HUES6 (cell line): ENCODE measurements at regions not wholly inside any gene's neighbourhood (a gene's known extent, or its start where the extent isn't known, plus 50 kb on each side); places are given as distances from the start of the nearest gene placed in this dataset.

Source experiments
- H3K27ac ChIP-seq: 2 replicates; pipeline ENCODE4 v1.7.0; 2013; ENCODE audit warnings: low read depth, mild to moderate bottlenecking, low read length, inconsistent platforms
- H3K27me3 ChIP-seq: 2 replicates; pipeline ENCODE4 v1.6.1; 2013; ENCODE audit warnings: low read length; ENCODE audit not compliant: control insufficient read depth, insufficient read depth
- H3K36me3 ChIP-seq: 2 replicates; pipeline ENCODE4 v1.6.1; 2013; ENCODE audit warnings: low read length; ENCODE audit not compliant: control insufficient read depth, insufficient read depth
- H3K4me1 ChIP-seq: 2 replicates; pipeline ENCODE4 v1.6.1; 2013; ENCODE audit warnings: low read length; ENCODE audit not compliant: control insufficient read depth, insufficient read depth
- H3K4me3 ChIP-seq: 2 replicates; pipeline ENCODE4 v1.5.1; 2013; ENCODE audit warnings: low read depth, low read length
- H3K9ac ChIP-seq: one replicate; pipeline ENCODE4 v1.6.1; 2013; ENCODE audit warnings: mild to moderate bottlenecking, low read length
- H3K9me3 ChIP-seq: 2 replicates; pipeline ENCODE4 v1.6.1; 2013; ENCODE audit warnings: low read depth, low read length; ENCODE audit not compliant: control insufficient read depth, insufficient read depth

DNA sequence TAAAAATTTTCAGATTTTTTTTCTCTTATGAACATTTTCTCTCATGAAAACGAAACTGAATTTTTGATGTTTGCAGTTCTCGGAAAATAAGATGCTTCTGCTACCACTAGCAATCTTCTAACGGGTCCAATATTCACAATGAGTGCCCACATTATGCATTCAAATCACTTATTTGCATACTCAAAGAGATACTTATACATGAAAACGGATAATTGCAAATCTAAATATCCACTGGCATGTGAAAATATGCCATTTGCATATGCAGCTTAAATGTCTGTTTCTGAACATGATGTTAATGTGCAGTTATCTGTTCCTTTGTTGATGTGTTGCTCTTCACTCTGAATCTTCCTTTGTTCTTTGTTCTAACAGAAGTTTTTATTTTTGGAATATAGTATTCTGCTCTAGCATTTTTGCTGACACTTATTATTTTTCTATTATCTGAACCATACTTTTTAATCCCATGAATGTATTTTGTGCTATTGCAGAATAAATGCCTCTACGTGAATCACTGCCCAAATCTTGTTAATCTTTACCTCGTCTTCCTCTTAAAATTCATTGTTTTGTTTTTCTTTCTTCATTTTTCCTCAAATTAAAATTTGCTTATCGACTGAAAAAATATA, 259.4 kb upstream of the BRINP3 start:
- Histone ChIP-seq H3K27ac (no peak overlapping the region), H3K9me3 (no peaks in the 10 kb centered on the region), H3K4me1 (no peaks in the 10 kb centered on the region)

DNA sequence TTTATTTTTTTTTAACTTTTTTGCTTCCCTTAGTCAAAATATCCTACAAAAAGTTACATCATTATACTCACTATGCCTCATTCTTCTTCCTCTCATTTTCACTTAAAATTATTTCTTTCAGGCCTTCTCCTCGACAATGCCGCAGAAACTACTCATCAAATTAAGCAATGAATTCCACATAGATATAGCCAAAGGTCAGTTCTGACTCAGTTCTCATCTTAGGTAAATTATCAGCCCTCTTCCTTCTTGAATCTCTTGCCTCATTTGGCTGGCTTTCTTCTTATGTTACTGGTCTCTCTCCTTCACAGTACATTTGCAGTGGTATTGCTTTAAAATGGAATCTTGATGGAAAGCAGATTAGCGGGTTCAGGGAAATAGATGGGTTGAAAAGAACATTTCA, 260.7 kb upstream of the BRINP3 start:
- no peak overlapping the region for H3K27ac ChIP-seq
- no peaks in the 10 kb centered on the region for H3K36me3 ChIP-seq
- no peak overlapping the region for H3K4me3 ChIP-seq
- no peaks in the 10 kb centered on the region for H3K4me1 ChIP-seq
- H3K9me3 ChIP-seq, result no peaks in the 10 kb centered on the region
- H3K9ac ChIP-seq, result no peak overlapping the region
- H3K27me3 ChIP-seq, result no peaks in the 10 kb centered on the region

More for the DNA sequence above, 259.4 kb upstream of the BRINP3 start:
- H3K4me3 ChIP-seq, result no peak overlapping the region
- H3K36me3 ChIP-seq, result no peaks in the 10 kb centered on the region
- no peak overlapping the region for H3K9ac ChIP-seq
- H3K27me3 ChIP-seq, result no peaks in the 10 kb centered on the region

DNA sequence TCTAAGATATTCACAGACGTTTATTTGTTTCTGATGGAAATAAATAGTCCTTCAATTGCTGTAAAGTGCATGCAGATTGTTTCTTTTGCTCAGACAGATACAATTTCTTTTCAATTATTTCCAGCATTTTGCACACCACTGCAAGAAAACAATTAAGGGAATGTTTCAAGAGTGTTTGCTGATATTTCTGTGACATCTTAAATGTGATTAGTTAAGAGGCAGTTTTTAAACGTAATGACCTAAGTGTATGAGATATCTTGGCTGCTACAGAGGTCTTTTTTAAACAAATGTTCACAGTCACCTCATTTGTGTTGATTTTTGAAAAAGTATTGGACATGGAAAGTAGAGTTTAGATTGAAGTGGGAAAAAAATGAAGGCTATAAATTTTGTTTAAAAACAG, 262.3 kb upstream of the BRINP3 start:
- H3K9me3 ChIP-seq, result no peaks in the 10 kb centered on the region
- H3K4me1 ChIP-seq, result no peaks in the 10 kb centered on the region
- H3K36me3 ChIP-seq, result no peaks in the 10 kb centered on the region
- H3K9ac ChIP-seq, result no peak overlapping the region
- no peak overlapping the region for H3K27ac ChIP-seq
- no peaks in the 10 kb centered on the region for H3K27me3 ChIP-seq
- no peak overlapping the region for H3K4me3 ChIP-seq

DNA sequence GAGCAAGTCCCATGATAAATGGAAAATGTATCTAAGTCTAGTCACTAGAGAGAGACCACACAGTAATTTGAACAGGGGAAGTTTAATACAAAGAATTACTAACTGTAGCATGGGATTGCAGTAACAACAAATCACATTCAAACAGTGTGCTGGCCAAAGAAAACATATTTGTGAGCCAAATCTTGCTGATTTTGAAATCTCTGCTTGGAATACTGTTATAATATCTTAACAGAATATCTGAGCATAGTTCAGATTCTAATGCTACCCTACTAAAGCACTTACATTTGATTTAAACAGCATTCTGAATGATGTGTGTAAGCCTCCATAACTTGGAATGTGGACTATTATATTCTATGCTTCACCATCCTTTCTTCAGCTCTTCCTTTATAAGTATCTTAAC, 270.0 kb upstream of the BRINP3 start:
- H3K9ac ChIP-seq, result no peak overlapping the region
- H3K9me3 ChIP-seq, result no peaks in the 10 kb centered on the region
- H3K27ac ChIP-seq, result no peak overlapping the region
- no peaks in the 10 kb centered on the region for H3K36me3 ChIP-seq
- no peak overlapping the region for H3K4me3 ChIP-seq
- H3K4me1 ChIP-seq, result no peaks in the 10 kb centered on the region
- H3K27me3 ChIP-seq, result no peaks in the 10 kb centered on the region

DNA sequence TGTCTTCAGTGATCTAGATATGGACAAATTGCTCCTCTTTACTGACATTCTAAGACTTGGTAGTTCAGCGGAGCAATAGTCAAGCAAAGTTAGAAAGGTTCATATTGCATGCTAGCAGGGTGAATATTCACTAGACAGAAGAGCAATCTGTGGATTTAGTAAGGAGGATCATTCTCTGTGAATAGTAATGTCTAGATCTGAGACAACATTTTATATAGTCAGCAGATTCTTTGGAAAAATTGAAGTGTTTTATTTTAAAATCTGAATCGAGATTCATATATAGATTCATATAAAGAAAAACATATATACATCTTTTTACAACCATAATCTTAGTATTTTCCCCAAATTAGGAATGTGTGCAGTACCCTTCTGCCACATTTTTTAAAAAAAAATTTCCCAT, 274.5 kb upstream of the BRINP3 start:
- H3K27me3 ChIP-seq, result no peaks in the 10 kb centered on the region
- H3K9ac ChIP-seq, result no peak overlapping the region
- no peak overlapping the region for H3K27ac ChIP-seq
- no peaks in the 10 kb centered on the region for H3K9me3 ChIP-seq
- no peaks in the 10 kb centered on the region for H3K4me1 ChIP-seq
- no peaks in the 10 kb centered on the region for H3K36me3 ChIP-seq
- no peak overlapping the region for H3K4me3 ChIP-seq

DNA sequence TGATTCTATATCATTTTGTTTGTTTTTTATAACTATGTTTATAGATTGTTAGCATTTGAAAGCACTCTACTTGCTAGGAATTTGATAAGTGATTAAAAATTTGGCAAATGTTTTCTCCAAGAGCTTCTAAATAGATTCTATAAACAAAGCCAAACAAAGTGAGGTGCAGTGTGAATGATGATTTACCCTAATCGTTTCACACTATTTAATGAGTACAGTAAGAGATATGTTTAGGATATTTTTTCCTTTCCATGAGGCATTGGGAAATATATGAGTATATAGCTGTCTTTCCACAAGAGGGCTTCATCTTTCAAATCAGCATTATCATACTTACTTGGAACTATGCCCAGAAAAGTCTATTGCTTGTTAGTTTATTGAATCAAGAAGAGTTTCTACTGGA, 277.0 kb upstream of the BRINP3 start:
- no peaks in the 10 kb centered on the region for H3K4me1 ChIP-seq
- H3K36me3 ChIP-seq, result no peaks in the 10 kb centered on the region
- H3K9ac ChIP-seq, result no peak overlapping the region
- H3K9me3 ChIP-seq, result no peaks in the 10 kb centered on the region
- no peak overlapping the region for H3K27ac ChIP-seq
- H3K27me3 ChIP-seq, result no peaks in the 10 kb centered on the region
- no peak overlapping the region for H3K4me3 ChIP-seq

DNA sequence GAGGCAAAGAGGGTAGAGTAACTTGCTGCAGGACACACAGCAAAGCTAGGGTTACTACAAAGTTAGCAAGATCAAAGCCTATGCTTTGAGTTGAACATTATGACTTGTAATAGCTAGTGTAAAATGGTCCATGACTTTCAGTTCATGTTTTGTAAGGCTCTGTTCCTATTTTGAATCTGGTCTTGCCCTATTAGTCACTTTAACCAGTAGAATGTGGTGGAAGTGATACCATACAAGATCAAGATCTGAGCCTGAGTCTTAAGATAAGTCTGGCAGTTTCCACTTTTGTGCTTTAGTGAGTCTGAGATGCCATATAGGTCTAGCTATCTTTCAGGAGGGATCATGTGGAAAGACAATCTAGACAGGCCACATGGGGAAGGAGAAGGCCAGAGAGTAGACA, 282.1 kb upstream of the BRINP3 start:
- Histone ChIP-seq H3K4me1 (no peaks in the 10 kb centered on the region), H3K9me3 (no peaks in the 10 kb centered on the region), H3K9ac (no peak overlapping the region), H3K27ac (no peak overlapping the region), H3K4me3 (no peak overlapping the region), H3K36me3 (no peaks in the 10 kb centered on the region), H3K27me3 (no peaks in the 10 kb centered on the region)

DNA sequence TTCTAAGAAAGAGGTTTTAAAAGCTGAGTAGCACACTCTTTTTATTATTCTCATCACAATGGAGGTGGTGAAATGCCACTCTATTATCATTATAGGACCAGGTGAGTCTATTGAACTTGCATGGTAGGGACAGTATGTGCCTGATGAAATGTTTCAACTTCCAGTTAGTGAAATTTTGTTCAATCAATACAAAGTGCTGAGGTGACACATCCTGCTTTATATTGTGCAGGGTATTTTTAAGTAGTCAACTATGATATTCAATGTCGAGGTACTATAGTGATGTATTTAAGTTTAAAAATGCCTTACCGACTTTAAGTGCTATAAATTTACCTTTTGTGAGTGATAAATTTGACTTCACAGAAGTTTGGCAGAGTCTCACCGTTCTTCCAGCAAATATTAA, 284.7 kb upstream of the BRINP3 start:
- Histone ChIP-seq H3K4me3 (no peak overlapping the region), H3K9me3 (no peaks in the 10 kb centered on the region), H3K27me3 (no peaks in the 10 kb centered on the region), H3K36me3 (no peaks in the 10 kb centered on the region), H3K4me1 (no peaks in the 10 kb centered on the region), H3K27ac (no peak overlapping the region), H3K9ac (no peak overlapping the region)

DNA sequence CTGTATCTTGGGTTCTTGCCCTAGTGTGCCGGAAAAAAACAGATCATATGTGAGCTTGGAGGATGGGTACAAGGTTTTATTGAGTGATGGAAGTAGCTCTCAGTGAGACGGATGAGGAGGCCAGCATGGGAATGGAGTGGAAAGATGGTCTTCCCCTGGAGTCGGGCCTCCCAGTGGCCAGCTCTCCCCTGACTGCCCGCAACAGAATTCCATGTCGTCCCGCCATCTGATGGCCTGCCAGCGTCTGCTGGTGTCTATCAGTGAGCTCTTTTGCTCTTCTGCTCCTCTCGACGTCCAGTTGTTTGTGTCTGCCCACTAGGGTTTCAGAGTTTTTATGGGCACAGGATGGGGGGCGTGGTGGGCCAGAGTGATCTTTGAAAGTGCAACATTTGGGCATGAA, 315.2 kb upstream of the BRINP3 start:
- no peak overlapping the region for H3K9ac ChIP-seq
- no peaks in the 10 kb centered on the region for H3K27me3 ChIP-seq
- no peak overlapping the region for H3K4me3 ChIP-seq
- no peak overlapping the region for H3K27ac ChIP-seq
- no peaks in the 10 kb centered on the region for H3K36me3 ChIP-seq
- no peaks in the 10 kb centered on the region for H3K4me1 ChIP-seq
- no peaks in the 10 kb centered on the region for H3K9me3 ChIP-seq

DNA sequence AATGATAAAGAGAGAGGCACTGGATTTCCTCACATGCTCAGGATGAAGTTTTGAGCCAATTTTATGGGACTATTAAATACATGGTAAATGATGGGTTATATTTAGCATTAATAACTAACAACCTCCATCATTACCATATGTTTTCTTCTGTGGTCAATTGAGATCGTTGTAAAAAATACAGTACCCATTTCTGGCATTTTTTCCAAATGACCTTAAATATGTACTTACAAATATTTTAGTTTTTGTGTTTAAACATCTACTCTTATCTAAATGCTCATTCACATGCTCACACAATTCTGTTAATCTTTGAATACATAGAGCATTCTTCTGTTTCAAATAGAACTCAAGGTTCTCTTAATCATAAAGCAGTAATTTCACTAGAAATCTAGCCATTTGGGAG, 330.0 kb upstream of the BRINP3 start:
- H3K9ac ChIP-seq, result no peak overlapping the region

DNA sequence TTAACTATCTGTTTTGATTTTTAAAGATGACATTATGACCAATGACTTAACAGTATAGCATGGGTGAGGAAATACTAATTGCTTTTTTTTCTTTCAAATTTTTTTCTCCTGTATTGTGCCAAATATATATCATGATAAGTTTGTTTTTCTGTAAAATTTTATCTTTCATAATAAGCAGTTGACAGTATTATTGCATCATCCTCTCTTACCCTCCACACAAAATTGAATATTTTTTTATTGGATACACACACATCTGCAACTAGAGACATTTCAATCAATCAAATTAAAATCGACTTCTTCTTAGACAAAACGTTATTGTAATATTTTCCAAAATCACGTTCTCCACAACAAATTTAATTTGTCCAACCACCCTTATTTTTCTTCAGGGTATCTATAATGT, 330.4 kb upstream of the BRINP3 start:
- Histone ChIP-seq H3K27ac (no peak overlapping the region), H3K4me3 (no peak overlapping the region), H3K4me1 (no peaks in the 10 kb centered on the region), H3K9ac (no peak overlapping the region), H3K36me3 (no peaks in the 10 kb centered on the region), H3K9me3 (no peaks in the 10 kb centered on the region), H3K27me3 (no peaks in the 10 kb centered on the region)

More for the DNA sequence above, 330.0 kb upstream of the BRINP3 start:
- Histone ChIP-seq H3K27me3 (no peaks in the 10 kb centered on the region), H3K9me3 (no peaks in the 10 kb centered on the region), H3K36me3 (no peaks in the 10 kb centered on the region), H3K4me1 (no peaks in the 10 kb centered on the region), H3K4me3 (no peak overlapping the region), H3K27ac (no peak overlapping the region)

DNA sequence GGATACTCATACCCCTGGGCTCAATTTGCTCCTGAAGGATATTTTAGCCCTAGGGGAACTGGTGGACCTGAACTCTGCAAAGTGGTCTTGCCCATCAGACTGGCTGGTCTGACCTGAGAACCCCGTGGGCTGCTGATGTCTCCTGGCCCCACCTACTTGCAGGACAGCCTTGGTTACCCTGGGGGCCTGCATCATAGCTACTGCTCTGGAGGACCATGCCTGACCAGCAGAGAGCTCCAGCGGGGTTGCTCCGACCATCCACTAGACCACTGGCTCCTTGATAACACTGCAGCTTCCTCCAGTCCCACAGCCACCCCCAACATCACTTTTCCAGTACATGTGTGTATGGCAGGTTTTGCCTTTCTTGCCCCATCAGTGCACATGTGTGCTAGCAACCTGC, 331.6 kb upstream of the BRINP3 start:
- Histone ChIP-seq H3K36me3 (no peaks in the 10 kb centered on the region), H3K9ac (no peak overlapping the region), H3K27me3 (no peaks in the 10 kb centered on the region), H3K9me3 (no peaks in the 10 kb centered on the region), H3K27ac (no peak overlapping the region), H3K4me3 (no peak overlapping the region), H3K4me1 (no peaks in the 10 kb centered on the region)
